ENCODE measurements at regions not wholly inside any gene's neighbourhood (a gene's known extent, or its start where the extent isn't known, plus 50 kb on each side); places are given as distances from the start of the nearest gene placed in this dataset.
"Not testable (repeated sequence)": the region's sequence is repeated elsewhere in the genome, so short reads cannot be mapped to it uniquely, and the experiment has no call there.

- POLR2A ChIA-PET = no interaction called here
- CTCF ChIA-PET = interaction anchor here (0.6 kb wide), 2 partner anchors 13 to 661 kb away, joined by 4 read pairs; no protein-coding TSS in a partner anchor
- H3K4me3 Mint-ChIP-seq = no peak overlapping the region
Measured at GRCh38 chr4:148926276-148927260, 484.4 kb upstream of the NR3C2 start.

GRCh38 chr4:148923881-148924280, 481.7 kb upstream of the NR3C2 start:
- Mint-ChIP-seq H3K36me3 (ENCODE audit: low read depth) (no peaks in the 10 kb centered on the region), H3K27ac (no peak overlapping the region), H3K4me3 (no peak overlapping the region), H3K4me1 (no peaks in the 10 kb centered on the region), H3K9me3 (no peaks in the 10 kb centered on the region), H3K27me3 (no peaks in the 10 kb centered on the region)
- ChIA-PET CTCF (no interaction called here), POLR2A (no interaction called here)
- no peak for DNase-seq

More at GRCh38 chr4:148926276-148927260, 484.4 kb upstream of the NR3C2 start:
- H3K27me3 Mint-ChIP-seq = no peaks in the 10 kb centered on the region
- peaks cover 5% of the 10 kb centered on the region for H3K9me3 Mint-ChIP-seq
- DNase-seq = no peak
- no peaks in the 10 kb centered on the region for H3K36me3 Mint-ChIP-seq (ENCODE audit: low read depth)
- no peak overlapping the region for H3K27ac Mint-ChIP-seq
- H3K4me1 Mint-ChIP-seq = no peaks in the 10 kb centered on the region

- ChIA-PET CTCF (no interaction called here), POLR2A (no interaction called here)
- H3K4me3 Mint-ChIP-seq = no peak overlapping the region
- H3K27me3 Mint-ChIP-seq = no peaks in the 10 kb centered on the region
- no peak overlapping the region for H3K27ac Mint-ChIP-seq
- DNase-seq = no peak
- H3K4me1 Mint-ChIP-seq = no peaks in the 10 kb centered on the region
- H3K36me3 Mint-ChIP-seq (ENCODE audit: low read depth) = no peaks in the 10 kb centered on the region
- no peaks in the 10 kb centered on the region for H3K9me3 Mint-ChIP-seq
Measured at GRCh38 chr4:148922497-148922896, 480.3 kb upstream of the NR3C2 start.

GRCh38 chr4:148914734-148915133, 472.5 kb upstream of the NR3C2 start:
- Mint-ChIP-seq H3K4me1 (no peaks in the 10 kb centered on the region), H3K4me3 (no peak overlapping the region), H3K27ac (no peak overlapping the region), H3K27me3 (no peaks in the 10 kb centered on the region), H3K36me3 (ENCODE audit: low read depth) (no peaks in the 10 kb centered on the region), H3K9me3 (no peaks in the 10 kb centered on the region)
- DNase-seq = no peak
- ChIA-PET POLR2A (no interaction called here), CTCF (no interaction called here)

- no peaks in the 10 kb centered on the region for H3K4me1 Mint-ChIP-seq
- no peaks in the 10 kb centered on the region for H3K36me3 Mint-ChIP-seq (ENCODE audit: low read depth)
- ChIA-PET CTCF (no interaction called here), POLR2A (no interaction called here)
- no peaks in the 10 kb centered on the region for H3K27me3 Mint-ChIP-seq
- H3K4me3 Mint-ChIP-seq = no peak overlapping the region
- no peaks in the 10 kb centered on the region for H3K9me3 Mint-ChIP-seq
- DNase-seq = no peak
- H3K27ac Mint-ChIP-seq = no peak overlapping the region
Measured at GRCh38 chr4:148914301-148914700, 472.1 kb upstream of the NR3C2 start.

- Mint-ChIP-seq H3K9me3 (peaks cover 9% of the 10 kb centered on the region), H3K27ac (no peak overlapping the region), H3K27me3 (no peaks in the 10 kb centered on the region), H3K4me1 (no peaks in the 10 kb centered on the region), H3K36me3 (ENCODE audit: low read depth) (no peaks in the 10 kb centered on the region), H3K4me3 (no peak overlapping the region)
- no peak for DNase-seq
- CTCF ChIA-PET = no interaction called here
- POLR2A ChIA-PET = no interaction called here
Measured at GRCh38 chr4:148903388-148903787, 461.2 kb upstream of the NR3C2 start.

- POLR2A ChIA-PET = no interaction called here
- CTCF ChIA-PET = no interaction called here
- Mint-ChIP-seq H3K4me1 (no peaks in the 10 kb centered on the region), H3K27me3 (no peaks in the 10 kb centered on the region), H3K36me3 (ENCODE audit: low read depth) (no peaks in the 10 kb centered on the region), H3K4me3 (no peak overlapping the region), H3K27ac (no peak overlapping the region), H3K9me3 (peaks cover 10% of the 10 kb centered on the region)
- DNase-seq = no peak
Measured at GRCh38 chr4:148901075-148901705, 459.0 kb upstream of the NR3C2 start.

GRCh38 chr4:148898139-148898538, 455.9 kb upstream of the NR3C2 start:
- H3K4me1 Mint-ChIP-seq; H3K27ac Mint-ChIP-seq; DNase-seq; H3K27me3 Mint-ChIP-seq; POLR2A ChIA-PET; H3K9me3 Mint-ChIP-seq; H3K4me3 Mint-ChIP-seq; H3K36me3 Mint-ChIP-seq (ENCODE audit: low read depth); CTCF ChIA-PET: not testable (repeated sequence)

GRCh38 chr4:148893095-148893494, 450.9 kb upstream of the NR3C2 start:
- POLR2A ChIA-PET = no interaction called here
- no peaks in the 10 kb centered on the region for H3K9me3 Mint-ChIP-seq
- no peaks in the 10 kb centered on the region for H3K27me3 Mint-ChIP-seq
- CTCF ChIA-PET = no interaction called here
- H3K4me3 Mint-ChIP-seq = no peak overlapping the region
- no peak for DNase-seq
- H3K36me3 Mint-ChIP-seq (ENCODE audit: low read depth) = no peaks in the 10 kb centered on the region
- no peak overlapping the region for H3K27ac Mint-ChIP-seq
- H3K4me1 Mint-ChIP-seq = no peaks in the 10 kb centered on the region

- no peak for DNase-seq
- no peaks in the 10 kb centered on the region for H3K36me3 Mint-ChIP-seq (ENCODE audit: low read depth)
- no peak overlapping the region for H3K4me3 Mint-ChIP-seq
- CTCF ChIA-PET = no interaction called here
- H3K4me1 Mint-ChIP-seq = no peaks in the 10 kb centered on the region
- no peaks in the 10 kb centered on the region for H3K27me3 Mint-ChIP-seq
- H3K27ac Mint-ChIP-seq = no peak overlapping the region
- H3K9me3 Mint-ChIP-seq = no peaks in the 10 kb centered on the region
- POLR2A ChIA-PET = no interaction called here
Measured at GRCh38 chr4:148883891-148884290, 441.7 kb upstream of the NR3C2 start.

GRCh38 chr4:148883435-148883834, 441.2 kb upstream of the NR3C2 start:
- CTCF ChIA-PET = no interaction called here
- DNase-seq = no peak
- Mint-ChIP-seq H3K4me3 (no peak overlapping the region), H3K27ac (no peak overlapping the region), H3K4me1 (no peaks in the 10 kb centered on the region), H3K9me3 (no peaks in the 10 kb centered on the region), H3K27me3 (no peaks in the 10 kb centered on the region), H3K36me3 (ENCODE audit: low read depth) (no peaks in the 10 kb centered on the region)
- POLR2A ChIA-PET = no interaction called here

- POLR2A ChIA-PET = no interaction called here
Measured at GRCh38 chr4:148881860-148882643, 439.8 kb upstream of the NR3C2 start.

GRCh38 chr4:148874331-148874730, 432.1 kb upstream of the NR3C2 start:
- CTCF ChIA-PET = no interaction called here
- no peaks in the 10 kb centered on the region for H3K4me1 Mint-ChIP-seq
- POLR2A ChIA-PET = no interaction called here
- H3K36me3 Mint-ChIP-seq (ENCODE audit: low read depth) = no peaks in the 10 kb centered on the region
- no peak for DNase-seq
- H3K27ac Mint-ChIP-seq = no peak overlapping the region
- no peaks in the 10 kb centered on the region for H3K9me3 Mint-ChIP-seq
- H3K4me3 Mint-ChIP-seq = no peak overlapping the region
- no peaks in the 10 kb centered on the region for H3K27me3 Mint-ChIP-seq

More at GRCh38 chr4:148881860-148882643, 439.8 kb upstream of the NR3C2 start:
- H3K4me3 Mint-ChIP-seq = no peak overlapping the region
- H3K4me1 Mint-ChIP-seq = no peaks in the 10 kb centered on the region
- CTCF ChIA-PET = no interaction called here
- no peaks in the 10 kb centered on the region for H3K27me3 Mint-ChIP-seq
- no peaks in the 10 kb centered on the region for H3K9me3 Mint-ChIP-seq
- H3K27ac Mint-ChIP-seq = no peak overlapping the region
- DNase-seq = no peak
- H3K36me3 Mint-ChIP-seq (ENCODE audit: low read depth) = no peaks in the 10 kb centered on the region
